ENCODE measurements at regions not wholly inside any gene's neighbourhood (a gene's known extent, or its start where the extent isn't known, plus 50 kb on each side); places are given as distances from the start of the nearest gene placed in this dataset.

GRCh38 chr18:53772293-53772692 lies 452.2 kb downstream of the MBD2 start:
- Histone ChIP-seq H3K4me1 (ENCODE audit: insufficient read depth, low read length, poor library complexity, severe bottlenecking) (no peaks in the 10 kb centered on the region), H3K9me2 (ENCODE audit: insufficient read depth, low read length) (no peaks in the 10 kb centered on the region), H3K27ac (ENCODE audit: low read depth, low read length, poor library complexity, severe bottlenecking) (no peak overlapping the region), H3K4me2 (ENCODE audit: low read length) (no peak overlapping the region), H4K20me1 (ENCODE audit: insufficient read depth, low read length) (no peaks in the 10 kb centered on the region), H2AFZ (ENCODE audit: low read length) (no peak overlapping the region), H3K9me3 (ENCODE audit: low read length) (no peaks in the 10 kb centered on the region), H3K79me2 (ENCODE audit: insufficient read depth, low read depth, low read length) (no peaks in the 10 kb centered on the region), H3K36me3 (ENCODE audit: insufficient read depth, low read length) (no peaks in the 10 kb centered on the region), H3K4me3 (ENCODE audit: low read depth, low read length, poor library complexity, severe bottlenecking) (no peak overlapping the region)
- CTCF ChIA-PET (ENCODE audit: unreplicated experiment) = no interaction called here
- POLR2A ChIA-PET = no interaction called here
- intact Hi-C loops (cut with micrococcal nuclease; ENCODE audit: unreplicated experiment) = no loop called here
- BruUV-seq (replicated peaks) = no TSS peak
- DNase-seq (ENCODE audit: low spot score) = no peak
- TF ChIP-seq, protein P1, sequence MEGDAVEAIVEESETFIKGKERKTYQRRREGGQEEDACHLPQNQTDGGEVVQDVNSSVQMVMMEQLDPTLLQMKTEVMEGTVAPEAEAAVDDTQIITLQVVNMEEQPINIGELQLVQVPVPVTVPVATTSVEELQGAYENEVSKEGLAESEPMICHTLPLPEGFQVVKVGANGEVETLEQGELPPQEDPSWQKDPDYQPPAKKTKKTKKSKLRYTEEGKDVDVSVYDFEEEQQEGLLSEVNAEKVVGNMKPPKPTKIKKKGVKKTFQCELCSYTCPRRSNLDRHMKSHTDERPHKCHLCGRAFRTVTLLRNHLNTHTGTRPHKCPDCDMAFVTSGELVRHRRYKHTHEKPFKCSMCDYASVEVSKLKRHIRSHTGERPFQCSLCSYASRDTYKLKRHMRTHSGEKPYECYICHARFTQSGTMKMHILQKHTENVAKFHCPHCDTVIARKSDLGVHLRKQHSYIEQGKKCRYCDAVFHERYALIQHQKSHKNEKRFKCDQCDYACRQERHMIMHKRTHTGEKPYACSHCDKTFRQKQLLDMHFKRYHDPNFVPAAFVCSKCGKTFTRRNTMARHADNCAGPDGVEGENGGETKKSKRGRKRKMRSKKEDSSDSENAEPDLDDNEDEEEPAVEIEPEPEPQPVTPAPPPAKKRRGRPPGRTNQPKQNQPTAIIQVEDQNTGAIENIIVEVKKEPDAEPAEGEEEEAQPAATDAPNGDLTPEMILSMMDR (conservative IDR thresholded peaks at IDR 0.05; ENCODE audit: low read length) = no peak
- no peak for TF ChIP-seq EZH2phosphoT487 (IDR thresholded peaks at IDR 0.05; ENCODE audit: borderline replicate concordance, low read depth, low read length)

GRCh38 chr18:53771664-53772063 lies 452.8 kb downstream of the MBD2 start:
- intact Hi-C loops (cut with micrococcal nuclease; ENCODE audit: unreplicated experiment) = no loop called here
- no peak for TF ChIP-seq EZH2phosphoT487 (IDR thresholded peaks at IDR 0.05; ENCODE audit: borderline replicate concordance, low read depth, low read length)
- TF ChIP-seq, protein P1 (conservative IDR thresholded peaks at IDR 0.05; ENCODE audit: low read length) = no peak
- H3K4me3 ChIP-seq (ENCODE audit: low read depth, low read length, poor library complexity, severe bottlenecking) = no peak overlapping the region
- H3K27ac ChIP-seq (ENCODE audit: low read depth, low read length, poor library complexity, severe bottlenecking) = no peak overlapping the region
- H3K79me2 ChIP-seq (ENCODE audit: insufficient read depth, low read depth, low read length) = no peaks in the 10 kb centered on the region
- no peaks in the 10 kb centered on the region for H3K9me2 ChIP-seq (ENCODE audit: insufficient read depth, low read length)
- H3K36me3 ChIP-seq (ENCODE audit: insufficient read depth, low read length) = no peaks in the 10 kb centered on the region
- ChIA-PET CTCF (ENCODE audit: unreplicated experiment) (no interaction called here), POLR2A (no interaction called here)
- DNase-seq (ENCODE audit: low spot score) = no peak
- H4K20me1 ChIP-seq (ENCODE audit: insufficient read depth, low read length) = no peaks in the 10 kb centered on the region
- no peaks in the 10 kb centered on the region for H3K9me3 ChIP-seq (ENCODE audit: low read length)
- H2AFZ ChIP-seq (ENCODE audit: low read length) = no peak overlapping the region
- H3K4me2 ChIP-seq (ENCODE audit: low read length) = no peak overlapping the region
- BruUV-seq (replicated peaks) = no TSS peak
- no peaks in the 10 kb centered on the region for H3K4me1 ChIP-seq (ENCODE audit: insufficient read depth, low read length, poor library complexity, severe bottlenecking)

DNA sequence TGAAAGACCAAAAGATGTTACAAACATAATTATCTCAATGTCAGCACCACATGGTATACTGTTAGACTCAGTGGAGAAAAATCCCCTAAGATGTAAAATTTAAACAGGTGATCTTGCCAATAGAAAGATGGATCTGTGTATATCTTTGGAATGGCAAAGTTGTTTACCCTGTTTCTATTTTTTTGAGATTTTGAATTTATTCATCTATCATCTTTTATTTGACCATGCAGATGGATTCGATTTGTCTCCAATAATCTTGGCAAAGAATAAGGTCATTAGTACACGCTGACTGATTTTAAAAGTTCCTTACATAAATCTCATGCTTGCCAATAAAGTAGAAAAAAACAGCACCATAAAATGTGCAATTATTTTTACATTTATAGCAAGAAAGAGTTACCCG lies 459.3 kb downstream of the MBD2 start:
- no peak for DNase-seq (ENCODE audit: low spot score)
- H3K79me2 ChIP-seq (ENCODE audit: insufficient read depth, low read depth, low read length) = no peaks in the 10 kb centered on the region
- no peak overlapping the region for H3K27ac ChIP-seq (ENCODE audit: low read depth, low read length, poor library complexity, severe bottlenecking)
- no peaks in the 10 kb centered on the region for H3K9me2 ChIP-seq (ENCODE audit: insufficient read depth, low read length)
- intact Hi-C loops (cut with micrococcal nuclease; ENCODE audit: unreplicated experiment) = no loop called here
- H2AFZ ChIP-seq (ENCODE audit: low read length) = no peak overlapping the region
- POLR2A ChIA-PET = no interaction called here
- no peak overlapping the region for H3K4me2 ChIP-seq (ENCODE audit: low read length)
- no TSS peak for BruUV-seq (replicated peaks)
- H3K36me3 ChIP-seq (ENCODE audit: insufficient read depth, low read length) = no peaks in the 10 kb centered on the region
- no peaks in the 10 kb centered on the region for H4K20me1 ChIP-seq (ENCODE audit: insufficient read depth, low read length)
- H3K4me3 ChIP-seq (ENCODE audit: low read depth, low read length, poor library complexity, severe bottlenecking) = no peak overlapping the region
- no peaks in the 10 kb centered on the region for H3K9me3 ChIP-seq (ENCODE audit: low read length)
- no peaks in the 10 kb centered on the region for H3K4me1 ChIP-seq (ENCODE audit: insufficient read depth, low read length, poor library complexity, severe bottlenecking)
- no peak for TF ChIP-seq EZH2phosphoT487 (IDR thresholded peaks at IDR 0.05; ENCODE audit: borderline replicate concordance, low read depth, low read length)
- TF ChIP-seq, protein P1 (conservative IDR thresholded peaks at IDR 0.05; ENCODE audit: low read length) = no peak
- CTCF ChIA-PET (ENCODE audit: unreplicated experiment) = no interaction called here
